Right lobe of liver (tissue), 4 donors: ENCODE measurements at regions not wholly inside any gene's neighbourhood (a gene's known extent, or its start where the extent isn't known, plus 50 kb on each side); places are given as distances from the start of the nearest gene placed in this dataset.

Experiments
- CTCF ChIP-seq, 4 donors: fragments of 200-600 bp in 3 of 4; fragments of 450-650 bp in 1 of 4; IDR thresholded peaks; one replicate each; pipeline versions ENCODE4 v1.5.1 to v1.8.0; 2016 to 2022; ENCODE audit warnings: antibody characterized with exemption in 4 of 4, mild to moderate bottlenecking in 2 of 4
- POLR2A ChIP-seq: fragments of 450-650 bp; IDR thresholded peaks from one replicate; pipeline ENCODE4 v1.6.1; 2017; ENCODE audit warnings: antibody characterized with exemption, mild to moderate bottlenecking
- donor health status: DM: no; HTN: no; CAD: no.
- donor health status: DM: no; HTN: no; CAD: no.
- donor health status: DM: no; HTN: yes; CAD: no.

DNA sequence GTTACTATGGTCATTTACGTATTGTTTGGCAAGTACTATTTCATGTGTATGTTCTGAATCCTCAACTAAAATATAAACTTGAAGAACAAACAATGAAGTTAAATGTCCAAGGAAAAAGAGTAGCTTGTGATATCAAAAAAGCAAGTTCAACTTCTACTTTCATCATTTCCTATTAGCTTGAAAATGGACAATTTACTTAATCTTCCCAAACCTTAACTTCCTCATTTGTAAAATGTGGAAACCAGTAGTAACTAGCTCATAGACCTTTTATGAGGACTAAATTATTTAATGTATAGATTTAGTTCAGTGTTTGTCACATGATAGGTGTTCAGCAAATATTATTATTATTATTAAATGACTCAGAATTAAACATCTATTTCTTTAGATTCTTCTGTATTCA, 276.8 kb upstream of the TET2 start:
- TF ChIP-seq CTCF (IDR thresholded peaks at IDR 0.05) (no peak), POLR2A (no peak)
